ENCODE measurements at regions not wholly inside any gene's neighbourhood (a gene's known extent, or its start where the extent isn't known, plus 50 kb on each side); places are given as distances from the start of the nearest gene placed in this dataset.

DNA sequence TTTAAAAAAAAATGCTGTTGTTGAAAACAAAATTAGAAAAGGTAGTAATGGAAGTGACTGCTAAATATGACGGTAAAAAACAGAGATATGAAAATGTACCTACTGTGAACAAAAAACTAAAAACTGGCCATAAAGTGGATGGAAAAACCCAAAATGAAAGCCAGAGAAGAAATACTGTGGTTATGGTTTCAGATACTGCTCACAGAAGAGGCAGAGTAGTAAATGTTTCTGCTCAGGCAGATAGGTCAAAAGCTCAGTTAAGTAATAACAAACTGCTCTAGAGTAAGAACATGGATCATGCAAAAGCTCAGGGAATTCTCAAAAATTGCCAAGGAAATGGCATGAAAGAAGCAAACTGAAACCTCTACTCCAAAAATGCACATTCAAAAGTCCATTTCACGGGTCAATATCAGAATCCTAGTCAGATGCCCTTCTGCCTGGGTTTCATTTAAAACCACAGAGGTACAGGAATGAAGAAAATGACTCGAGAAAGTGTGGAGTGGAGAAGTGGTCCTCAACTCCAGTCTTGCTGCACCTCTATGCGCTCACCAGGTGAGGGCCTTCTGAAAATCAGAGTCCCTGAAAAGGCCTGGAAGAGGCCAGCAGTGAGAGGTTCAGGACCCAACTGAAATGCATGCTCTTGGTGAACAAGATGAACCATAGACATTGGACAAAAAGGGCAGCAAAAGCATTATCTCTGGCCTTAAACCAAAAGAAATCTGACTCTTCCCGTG, 315.0 kb upstream of the SPRY2 start:
- DNase-seq (ENCODE audit: low read depth, low spot score): peak; percentile 2
- in situ Hi-C loops (cut with HindIII; ENCODE audit: low pct_unique_long_range_greater_than_20kb, low sequenced_read_pairs): no loop called here

DNA sequence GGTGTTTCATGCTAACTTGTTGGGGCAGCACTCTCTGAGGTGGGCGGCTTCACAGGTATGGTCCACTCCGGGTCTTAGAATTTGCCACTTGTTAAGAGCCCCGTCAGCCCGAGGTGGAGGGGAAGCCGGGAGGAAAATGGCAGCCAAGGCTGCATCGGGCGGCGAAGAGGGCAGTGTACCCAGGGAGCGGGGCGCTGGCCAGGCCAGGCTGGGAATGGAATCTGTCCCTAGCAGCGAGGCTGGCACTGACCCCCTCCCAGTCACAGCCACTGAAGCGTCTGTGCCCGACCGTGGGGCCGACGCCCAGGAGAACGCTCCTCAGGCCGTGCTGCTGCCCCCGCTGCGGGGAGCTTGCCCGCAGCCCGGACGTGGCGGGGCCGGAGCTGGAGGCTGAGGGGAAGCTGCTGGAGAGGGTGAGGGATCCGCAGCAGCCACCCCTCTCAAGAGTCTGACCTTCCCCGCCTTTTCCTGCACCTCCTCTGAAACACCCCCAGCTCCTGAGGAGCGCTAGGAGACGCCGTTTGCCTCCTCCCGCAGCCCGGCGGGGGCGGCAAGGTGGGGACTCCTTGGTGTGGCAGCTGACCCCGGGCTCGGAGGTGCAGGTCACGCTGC, 313.8 kb upstream of the SPRY2 start:
- in situ Hi-C loops (cut with HindIII; ENCODE audit: low pct_unique_long_range_greater_than_20kb, low sequenced_read_pairs): no loop called here
- peak; percentile 2 for DNase-seq (ENCODE audit: low read depth, low spot score)

DNA sequence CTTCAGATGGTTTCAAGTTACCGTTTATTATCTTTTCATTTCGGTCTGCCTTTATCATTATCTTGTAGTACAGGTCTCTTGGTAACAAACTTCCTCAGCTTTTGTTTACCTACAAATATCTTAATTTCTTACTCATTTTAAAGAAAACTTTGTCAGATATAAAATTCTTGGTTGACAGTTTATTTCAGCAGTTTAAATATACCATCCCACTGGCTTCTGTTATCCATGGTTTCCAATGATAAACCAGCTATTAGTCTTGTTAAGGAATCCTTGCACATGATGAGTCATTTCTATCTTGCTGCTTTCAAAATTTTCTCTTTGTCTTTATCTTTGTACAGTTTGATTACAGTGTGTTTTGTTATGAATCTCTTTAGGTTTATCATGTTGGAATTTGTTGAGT, 308.3 kb upstream of the SPRY2 start:
- in situ Hi-C loops (cut with HindIII; ENCODE audit: low pct_unique_long_range_greater_than_20kb, low sequenced_read_pairs): no loop called here
- DNase-seq (ENCODE audit: low read depth, low spot score): no peak

DNA sequence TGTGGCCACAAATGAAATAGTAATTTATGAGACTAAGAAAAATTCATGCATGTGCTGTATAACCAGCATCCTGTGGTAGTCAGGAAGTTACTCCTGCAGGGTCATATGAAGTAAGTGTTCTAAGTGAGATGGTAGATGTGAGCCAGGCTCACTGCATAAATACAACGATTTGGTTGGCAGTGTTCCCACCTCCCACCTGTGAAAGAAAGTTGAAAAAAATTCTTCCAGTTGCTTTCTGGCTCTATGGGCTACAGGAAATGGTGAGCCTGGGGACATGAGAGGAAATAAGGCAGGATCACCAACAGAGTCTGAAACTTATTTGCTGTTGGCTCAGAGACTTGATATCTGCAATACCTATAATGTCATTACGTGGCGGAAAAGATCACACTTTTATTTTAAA, 301.7 kb upstream of the SPRY2 start:
- DNase-seq (ENCODE audit: low read depth, low spot score): no peak
- in situ Hi-C loops (cut with HindIII; ENCODE audit: low pct_unique_long_range_greater_than_20kb, low sequenced_read_pairs): no loop called here

DNA sequence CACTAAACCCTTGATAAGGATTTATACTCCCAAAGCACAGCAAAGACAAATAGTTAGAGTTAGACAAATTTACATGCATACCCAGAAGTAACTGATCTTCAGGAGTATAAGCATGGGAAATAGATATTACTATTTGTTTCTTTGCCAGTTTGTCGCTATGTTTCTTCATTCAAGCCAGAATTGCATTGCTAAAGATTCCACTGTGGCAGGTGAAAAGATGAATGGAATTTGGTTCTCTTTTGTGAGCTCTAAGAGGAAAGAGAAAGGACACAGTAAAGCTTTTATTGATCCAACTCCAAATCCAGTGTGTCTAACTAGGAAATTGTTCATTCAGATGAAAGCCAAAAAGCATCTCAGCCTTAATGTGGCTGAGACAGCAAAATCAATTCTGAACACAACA, 292.3 kb upstream of the SPRY2 start:
- DNase-seq (ENCODE audit: low read depth, low spot score): no peak
- in situ Hi-C loops (cut with HindIII; ENCODE audit: low pct_unique_long_range_greater_than_20kb, low sequenced_read_pairs): no loop called here

DNA sequence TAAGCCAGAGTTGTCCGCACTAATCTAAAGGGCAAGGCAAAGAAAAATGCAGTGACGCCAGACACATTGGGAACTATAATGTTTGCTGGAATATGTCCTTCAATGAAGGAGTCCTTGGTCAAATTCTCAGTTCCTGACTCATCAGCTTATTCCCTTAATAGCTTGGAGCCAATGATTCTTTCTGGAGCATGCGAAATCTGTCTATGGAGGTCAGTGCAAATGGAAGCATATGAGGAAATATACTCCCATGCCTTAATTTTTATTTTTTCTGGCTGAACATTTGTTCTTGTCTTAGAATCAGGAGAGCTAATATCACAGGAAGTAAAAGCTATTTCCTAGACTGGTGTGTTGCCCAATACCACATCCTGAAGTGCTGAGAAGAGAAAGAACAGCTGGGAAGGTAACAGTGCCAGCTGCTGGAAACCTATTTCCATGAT, 289.8 kb upstream of the SPRY2 start:
- DNase-seq (ENCODE audit: low read depth, low spot score): no peak
- in situ Hi-C loops (cut with HindIII; ENCODE audit: low pct_unique_long_range_greater_than_20kb, low sequenced_read_pairs): no loop called here

DNA sequence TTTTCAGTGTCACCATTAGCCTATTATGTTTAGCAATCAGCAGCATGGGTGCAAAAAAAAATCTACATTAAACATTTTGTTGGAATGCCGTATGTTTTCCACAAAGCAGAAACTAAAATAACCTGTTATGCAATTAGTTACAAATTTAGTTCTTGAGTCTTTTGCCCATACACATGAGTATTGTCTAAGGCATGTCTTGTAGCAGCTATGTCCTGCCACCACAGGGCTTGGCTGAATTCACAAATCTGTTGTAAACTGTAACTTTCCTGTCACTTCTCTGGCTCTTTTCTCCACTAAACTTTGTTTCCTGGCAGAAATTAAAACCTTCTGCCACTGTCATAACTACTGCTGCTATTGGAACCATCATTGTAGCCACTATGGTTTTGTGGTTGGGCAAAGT, 277.9 kb upstream of the SPRY2 start:
- in situ Hi-C loops (cut with HindIII; ENCODE audit: low pct_unique_long_range_greater_than_20kb, low sequenced_read_pairs): no loop called here
- no peak for DNase-seq (ENCODE audit: low read depth, low spot score)

DNA sequence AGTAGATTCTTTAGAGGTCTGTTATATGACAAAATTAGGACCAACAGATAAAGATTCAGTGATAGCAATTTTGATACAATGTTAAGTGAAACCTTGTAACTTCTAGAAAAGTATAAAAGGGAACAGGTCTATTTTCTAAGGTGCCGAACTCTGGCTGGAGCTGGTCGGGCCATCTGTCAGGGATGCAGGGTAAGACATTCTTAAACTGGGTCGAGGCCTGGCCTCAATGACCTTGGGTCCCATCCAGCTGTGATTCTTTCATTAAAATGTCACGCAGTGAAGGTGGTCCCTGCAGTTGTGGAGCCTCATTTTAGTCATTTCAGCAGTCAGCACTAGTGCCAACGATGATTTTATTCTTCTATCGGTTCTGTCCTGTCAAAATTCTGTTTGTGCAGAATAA, 271.9 kb upstream of the SPRY2 start:
- in situ Hi-C loops (cut with HindIII; ENCODE audit: low pct_unique_long_range_greater_than_20kb, low sequenced_read_pairs): no loop called here
- no peak for DNase-seq (ENCODE audit: low read depth, low spot score)

DNA sequence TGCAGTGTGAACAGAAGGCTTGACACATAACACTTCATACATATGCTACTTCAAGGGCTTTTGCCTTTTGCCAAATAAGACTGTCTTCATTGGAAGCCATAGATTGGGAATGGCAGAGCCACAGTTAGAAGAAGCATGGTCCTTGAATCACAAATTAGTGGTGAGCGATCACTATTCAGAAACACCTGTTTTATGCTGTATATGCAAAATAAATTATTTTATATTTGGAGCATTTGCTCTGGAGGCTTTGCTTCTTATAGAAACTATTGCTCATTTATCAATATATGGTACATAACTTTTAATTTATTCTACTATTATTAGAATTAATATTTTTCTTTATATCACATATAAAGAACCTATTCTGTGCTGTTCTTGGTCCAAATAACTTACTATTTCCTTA, 270.4 kb upstream of the SPRY2 start:
- in situ Hi-C loops (cut with HindIII; ENCODE audit: low pct_unique_long_range_greater_than_20kb, low sequenced_read_pairs): no loop called here
- no peak for DNase-seq (ENCODE audit: low read depth, low spot score)

DNA sequence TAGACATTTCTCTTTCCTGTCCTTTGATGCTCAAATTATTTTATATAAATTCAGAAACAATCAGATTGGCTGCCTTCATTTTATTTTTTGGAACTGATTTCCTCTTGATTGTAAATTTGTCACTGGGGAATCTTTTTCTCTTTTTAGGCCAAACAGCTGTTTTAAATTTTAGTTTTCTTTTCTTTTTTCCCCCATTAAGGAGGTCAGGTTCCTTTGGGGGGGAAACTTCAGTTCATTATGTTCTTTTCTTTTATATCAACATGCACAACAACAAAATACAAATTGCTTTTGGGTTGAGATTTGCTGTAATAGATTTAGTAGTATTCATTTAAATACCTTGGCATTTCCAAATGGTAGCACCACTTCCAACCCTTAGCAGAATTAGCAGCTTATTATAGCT, 264.8 kb upstream of the SPRY2 start:
- in situ Hi-C loops (cut with HindIII; ENCODE audit: low pct_unique_long_range_greater_than_20kb, low sequenced_read_pairs): no loop called here
- no peak for DNase-seq (ENCODE audit: low read depth, low spot score)

DNA sequence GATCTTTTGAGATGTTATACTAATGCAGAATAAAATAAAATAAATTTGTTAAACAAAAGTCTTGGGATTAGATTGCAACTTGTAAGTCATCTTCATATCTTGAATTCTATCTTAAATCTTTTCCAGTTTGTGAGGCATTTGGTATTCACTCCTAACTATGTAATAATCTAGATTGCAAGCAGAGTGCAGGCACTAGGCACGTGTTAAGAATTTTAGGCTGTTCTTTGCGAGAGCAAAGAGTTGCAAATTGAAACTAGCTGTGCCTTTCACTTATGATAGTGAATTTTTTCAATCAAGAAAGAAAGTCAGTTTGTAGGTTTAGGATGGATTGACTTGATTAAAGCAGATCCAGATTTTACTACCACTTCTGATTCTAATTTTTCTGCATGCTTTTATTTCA, 264.1 kb upstream of the SPRY2 start:
- DNase-seq (ENCODE audit: low read depth, low spot score): no peak
- in situ Hi-C loops (cut with HindIII; ENCODE audit: low pct_unique_long_range_greater_than_20kb, low sequenced_read_pairs): no loop called here

DNA sequence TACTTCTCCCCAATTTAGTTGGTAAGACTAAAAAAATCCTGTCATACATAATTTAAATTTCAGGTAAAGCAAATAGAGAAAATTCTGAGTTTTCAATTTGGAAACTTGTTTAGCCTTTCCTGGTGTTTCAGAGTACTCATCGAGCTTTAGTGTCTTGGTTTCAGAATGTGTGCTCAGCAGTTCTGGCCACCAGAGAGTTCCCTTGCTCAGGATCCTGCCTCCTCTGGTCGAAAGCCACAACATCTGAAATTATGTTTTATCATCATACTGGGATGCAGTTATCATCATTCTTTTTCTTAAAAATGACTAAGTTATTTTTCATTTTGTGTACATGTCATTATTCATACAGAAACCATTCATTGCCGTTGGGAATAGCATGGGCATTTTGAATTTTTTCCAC, 263.2 kb upstream of the SPRY2 start:
- in situ Hi-C loops (cut with HindIII; ENCODE audit: low pct_unique_long_range_greater_than_20kb, low sequenced_read_pairs): no loop called here
- peak; percentile 29 for DNase-seq (ENCODE audit: low read depth, low spot score)

DNA sequence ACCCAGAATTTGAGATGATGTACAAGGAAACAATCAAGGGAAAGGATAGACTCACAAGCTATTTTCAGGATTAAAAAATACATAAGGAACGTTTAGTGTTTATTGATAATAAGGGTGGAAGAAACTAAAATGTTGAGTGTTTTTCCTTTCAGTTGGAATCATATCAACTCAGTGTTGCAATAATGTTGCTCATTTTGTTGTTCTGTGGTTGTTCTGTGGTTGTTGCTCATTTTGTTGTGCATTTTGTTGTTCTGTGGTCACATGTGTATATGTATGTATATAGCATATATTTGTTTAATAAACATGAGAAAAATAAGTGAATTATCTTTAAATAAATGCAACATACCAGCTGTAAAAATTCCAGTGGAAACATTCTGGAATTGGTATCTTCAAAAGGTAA, 262.4 kb upstream of the SPRY2 start:
- no peak for DNase-seq (ENCODE audit: low read depth, low spot score)
- in situ Hi-C loops (cut with HindIII; ENCODE audit: low pct_unique_long_range_greater_than_20kb, low sequenced_read_pairs): no loop called here

DNA sequence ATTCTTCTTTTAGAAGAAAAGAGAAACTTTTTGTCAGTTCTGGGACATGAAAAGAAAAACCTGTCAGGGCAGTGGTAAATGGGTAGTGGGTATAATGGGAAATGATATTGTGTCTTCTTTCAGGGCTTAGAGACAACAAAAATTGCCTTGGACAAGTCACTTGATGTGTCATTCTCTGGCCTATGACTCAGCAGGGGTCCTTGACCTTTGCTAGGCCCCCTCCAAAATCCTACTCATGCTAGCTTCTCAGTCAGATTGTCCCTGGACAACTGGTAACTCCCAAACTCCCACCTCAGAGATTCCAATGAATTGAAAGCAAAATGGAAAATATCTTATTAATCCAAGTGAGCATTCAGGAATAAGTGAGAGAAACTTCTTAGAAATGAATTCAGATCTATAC, 258.8 kb upstream of the SPRY2 start:
- in situ Hi-C loops (cut with HindIII; ENCODE audit: low pct_unique_long_range_greater_than_20kb, low sequenced_read_pairs): no loop called here

DNA sequence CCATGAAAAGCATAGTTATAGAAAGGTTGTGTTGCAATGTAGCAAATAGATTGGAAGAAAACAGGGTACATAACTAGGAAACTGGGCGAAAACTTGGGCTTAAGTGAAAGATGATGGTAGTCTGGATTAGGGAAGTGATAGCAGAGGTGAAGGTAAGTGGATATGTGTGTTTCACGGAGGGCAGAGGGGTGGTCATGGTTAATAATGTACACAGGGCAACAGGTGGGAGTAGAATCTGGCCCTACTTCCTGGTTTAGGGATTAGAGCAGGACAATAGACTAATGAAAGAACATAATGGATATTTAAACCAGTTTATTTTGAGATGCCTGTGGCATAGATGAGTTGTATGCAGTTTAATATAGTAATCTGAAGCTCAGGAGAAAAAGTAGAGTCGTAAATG, 257.3 kb upstream of the SPRY2 start:
- DNase-seq (ENCODE audit: low read depth, low spot score): no peak
- in situ Hi-C loops (cut with HindIII; ENCODE audit: low pct_unique_long_range_greater_than_20kb, low sequenced_read_pairs): no loop called here

More for the DNA sequence above, 258.8 kb upstream of the SPRY2 start:
- no peak for DNase-seq (ENCODE audit: low read depth, low spot score)

DNA sequence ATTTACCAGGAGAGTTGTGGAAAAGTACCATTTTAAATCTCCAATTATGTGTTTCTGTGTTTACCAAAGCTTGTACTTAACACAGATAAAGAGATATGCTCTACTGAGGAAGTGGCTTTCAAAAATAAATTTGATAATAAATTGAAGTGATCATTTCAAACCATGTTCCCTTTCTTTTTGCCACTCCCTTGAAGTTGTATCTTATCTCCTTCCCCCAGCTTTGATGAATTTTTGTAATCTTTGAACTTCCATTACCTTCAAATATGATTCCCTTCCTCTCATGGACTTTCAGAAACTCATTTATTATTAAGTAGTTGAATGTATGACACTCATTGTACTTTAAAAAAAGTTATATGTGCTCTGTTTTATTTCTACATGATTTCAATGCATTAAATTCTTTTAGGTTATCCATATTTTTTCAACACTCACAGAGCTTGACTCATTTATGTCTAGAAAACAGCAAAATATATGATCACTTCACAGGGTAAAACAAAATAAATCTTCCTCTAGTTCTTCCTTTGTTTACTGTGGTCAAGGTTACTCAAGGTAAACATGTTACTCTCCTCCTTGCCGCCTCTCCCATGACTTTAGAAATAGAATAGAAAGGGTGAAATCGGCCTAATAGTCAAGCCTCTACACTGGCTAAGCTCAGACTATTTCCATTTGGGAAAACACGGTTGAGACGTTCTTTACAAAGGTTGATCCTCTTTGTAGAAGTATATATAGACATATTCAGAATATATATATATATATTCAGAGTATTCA, 251.2 kb upstream of the SPRY2 start:
- in situ Hi-C loops (cut with HindIII; ENCODE audit: low pct_unique_long_range_greater_than_20kb, low sequenced_read_pairs): no loop called here
- DNase-seq (ENCODE audit: low read depth, low spot score): no peak

DNA sequence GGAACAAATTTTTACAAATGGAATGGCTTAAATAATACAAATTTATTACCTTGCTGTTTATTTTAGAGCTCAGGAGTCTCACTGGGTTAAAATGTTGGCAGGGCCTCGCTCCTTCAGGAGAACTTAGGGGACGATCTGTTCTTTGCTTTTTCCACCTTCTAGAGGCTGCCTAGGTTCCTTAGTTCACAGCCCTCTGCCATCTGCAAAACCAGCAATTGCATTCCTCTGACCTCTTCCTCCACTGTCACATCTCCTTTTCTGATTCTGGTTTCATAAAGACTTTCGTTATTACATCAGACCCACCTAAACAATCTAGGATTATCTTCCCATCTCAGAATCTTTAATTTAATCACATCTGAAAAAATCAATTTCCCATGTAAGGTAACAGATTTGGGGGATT, 249.6 kb upstream of the SPRY2 start:
- DNase-seq (ENCODE audit: low read depth, low spot score): no peak
- in situ Hi-C loops (cut with HindIII; ENCODE audit: low pct_unique_long_range_greater_than_20kb, low sequenced_read_pairs): no loop called here

DNA sequence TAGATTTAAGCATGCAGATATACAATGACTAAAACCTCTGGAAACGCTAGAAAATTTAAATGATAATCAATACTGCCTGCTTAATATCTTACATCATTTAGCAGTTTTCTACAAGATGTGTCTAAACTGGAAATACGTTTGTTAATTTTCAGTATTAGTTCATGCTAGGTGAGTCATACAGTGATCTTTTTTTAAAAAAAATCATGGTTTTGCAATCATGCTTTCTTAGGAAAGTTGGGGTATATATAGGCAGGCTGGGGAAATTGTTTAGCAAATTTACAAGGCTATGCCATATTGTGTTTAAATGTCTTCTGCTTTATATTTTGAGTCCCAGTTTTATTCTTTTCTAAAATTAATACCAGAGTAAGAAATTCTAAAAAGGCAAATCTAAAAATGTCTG, 245.4 kb upstream of the SPRY2 start:
- in situ Hi-C loops (cut with HindIII; ENCODE audit: low pct_unique_long_range_greater_than_20kb, low sequenced_read_pairs): no loop called here

DNA sequence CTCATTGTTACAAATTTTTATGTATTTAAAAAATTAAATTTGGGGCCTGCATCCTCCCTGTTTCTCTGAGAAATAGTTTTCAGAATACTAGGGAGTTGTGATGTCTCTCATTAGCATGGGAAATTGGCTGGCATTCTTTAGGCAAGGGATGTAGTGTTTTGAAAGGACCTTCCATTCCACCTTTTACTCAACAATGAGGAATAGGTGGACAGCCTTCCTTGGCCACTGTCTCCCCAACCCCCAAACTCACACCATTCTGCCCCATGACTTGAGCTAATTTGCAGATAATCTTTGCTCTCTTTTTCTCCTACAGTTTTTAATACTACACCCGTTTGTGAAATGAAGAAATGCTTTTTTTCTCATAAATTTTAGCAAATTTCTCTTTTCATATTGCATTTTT, 244.6 kb upstream of the SPRY2 start:
- in situ Hi-C loops (cut with HindIII; ENCODE audit: low pct_unique_long_range_greater_than_20kb, low sequenced_read_pairs): no loop called here
- DNase-seq (ENCODE audit: low read depth, low spot score): no peak

More for the DNA sequence above, 245.4 kb upstream of the SPRY2 start:
- DNase-seq (ENCODE audit: low read depth, low spot score): no peak
